ENCODE measurements at regions not wholly inside any gene's neighbourhood (a gene's known extent, or its start where the extent isn't known, plus 50 kb on each side); places are given as distances from the start of the nearest gene placed in this dataset.

GRCh38 chr3:191797271-191797670 lies 336.3 kb downstream of the PYDC2 start:
- DNase-seq (ENCODE audit: low read depth, low spot score) (no peak), ATAC-seq (no peak)
- Histone ChIP-seq H3K4me3 (ENCODE audit: low read depth in 2 of 2, low read length in 2 of 2) (no peak overlapping the region), H3K9me3 (ENCODE audit: control insufficient read depth, insufficient read depth, low read depth, low read length) (0 out of 2 replicates have a peak, but pooled peaks cover 6% of the 10 kb centered on the region), H3K36me3 (ENCODE audit: control insufficient read depth, insufficient read depth, low read length) (no peaks in the 10 kb centered on the region), H3K27me3 (ENCODE audit: control insufficient read depth, insufficient read depth, low read length) (no peaks in the 10 kb centered on the region), H3K4me1 (ENCODE audit: control insufficient read depth, insufficient read depth, low read length) (no peaks in the 10 kb centered on the region), H3K27ac (ENCODE audit: low read length) (no peak overlapping the region)
- POLR2A ChIA-PET, result no interaction called here
- no TSS peak for BruUV-seq (replicated peaks)
- CTCF ChIA-PET, result no interaction called here
- no peak for TF ChIP-seq SIN3A (IDR thresholded peaks at IDR 0.05; ENCODE audit: borderline replicate concordance, insufficient read depth, low read depth, low read length)
- no peak for TF ChIP-seq TCF7L2 (IDR thresholded peaks at IDR 0.05; ENCODE audit: low read depth, low read length)
- TF ChIP-seq, protein P1, sequence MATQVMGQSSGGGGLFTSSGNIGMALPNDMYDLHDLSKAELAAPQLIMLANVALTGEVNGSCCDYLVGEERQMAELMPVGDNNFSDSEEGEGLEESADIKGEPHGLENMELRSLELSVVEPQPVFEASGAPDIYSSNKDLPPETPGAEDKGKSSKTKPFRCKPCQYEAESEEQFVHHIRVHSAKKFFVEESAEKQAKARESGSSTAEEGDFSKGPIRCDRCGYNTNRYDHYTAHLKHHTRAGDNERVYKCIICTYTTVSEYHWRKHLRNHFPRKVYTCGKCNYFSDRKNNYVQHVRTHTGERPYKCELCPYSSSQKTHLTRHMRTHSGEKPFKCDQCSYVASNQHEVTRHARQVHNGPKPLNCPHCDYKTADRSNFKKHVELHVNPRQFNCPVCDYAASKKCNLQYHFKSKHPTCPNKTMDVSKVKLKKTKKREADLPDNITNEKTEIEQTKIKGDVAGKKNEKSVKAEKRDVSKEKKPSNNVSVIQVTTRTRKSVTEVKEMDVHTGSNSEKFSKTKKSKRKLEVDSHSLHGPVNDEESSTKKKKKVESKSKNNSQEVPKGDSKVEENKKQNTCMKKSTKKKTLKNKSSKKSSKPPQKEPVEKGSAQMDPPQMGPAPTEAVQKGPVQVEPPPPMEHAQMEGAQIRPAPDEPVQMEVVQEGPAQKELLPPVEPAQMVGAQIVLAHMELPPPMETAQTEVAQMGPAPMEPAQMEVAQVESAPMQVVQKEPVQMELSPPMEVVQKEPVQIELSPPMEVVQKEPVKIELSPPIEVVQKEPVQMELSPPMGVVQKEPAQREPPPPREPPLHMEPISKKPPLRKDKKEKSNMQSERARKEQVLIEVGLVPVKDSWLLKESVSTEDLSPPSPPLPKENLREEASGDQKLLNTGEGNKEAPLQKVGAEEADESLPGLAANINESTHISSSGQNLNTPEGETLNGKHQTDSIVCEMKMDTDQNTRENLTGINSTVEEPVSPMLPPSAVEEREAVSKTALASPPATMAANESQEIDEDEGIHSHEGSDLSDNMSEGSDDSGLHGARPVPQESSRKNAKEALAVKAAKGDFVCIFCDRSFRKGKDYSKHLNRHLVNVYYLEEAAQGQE (IDR thresholded peaks at IDR 0.05; ENCODE audit: insufficient read depth in 1 of 2, low read depth in 2 of 2, low read length in 1 of 2), result no peak
- no peak for TF ChIP-seq POLR2AphosphoS5 (IDR thresholded peaks at IDR 0.05; ENCODE audit: low read depth, low read length)
- TF ChIP-seq CTCF (IDR thresholded peaks at IDR 0.05), result no peak
- intact Hi-C loops (cut with micrococcal nuclease; ENCODE audit: unreplicated experiment), result no loop called here
- in situ Hi-C loops (cut with HindIII; ENCODE audit: low pct_unique_long_range_greater_than_20kb, low sequenced_read_pairs), result no loop called here

- Histone ChIP-seq H3K27ac (ENCODE audit: low read length) (no peak overlapping the region), H3K36me3 (ENCODE audit: control insufficient read depth, insufficient read depth, low read length) (no peaks in the 10 kb centered on the region), H3K9me3 (ENCODE audit: control insufficient read depth, insufficient read depth, low read depth, low read length) (no peaks in the 10 kb centered on the region), H3K27me3 (ENCODE audit: control insufficient read depth, insufficient read depth, low read length) (no peaks in the 10 kb centered on the region), H3K4me3 (ENCODE audit: low read depth in 2 of 2, low read length in 2 of 2) (no peak overlapping the region), H3K4me1 (ENCODE audit: control insufficient read depth, insufficient read depth, low read length) (no peaks in the 10 kb centered on the region)
- no peak for ATAC-seq
- CTCF ChIA-PET, result no interaction called here
- BruUV-seq (replicated peaks), result no TSS peak
- TF ChIP-seq SIN3A (IDR thresholded peaks at IDR 0.05; ENCODE audit: borderline replicate concordance, insufficient read depth, low read depth, low read length) (no peak), POLR2AphosphoS5 (IDR thresholded peaks at IDR 0.05; ENCODE audit: low read depth, low read length) (no peak), TCF7L2 (IDR thresholded peaks at IDR 0.05; ENCODE audit: low read depth, low read length) (no peak)
- TF ChIP-seq, protein P1 (IDR thresholded peaks at IDR 0.05; ENCODE audit: insufficient read depth in 1 of 2, low read depth in 2 of 2, low read length in 1 of 2), result no peak
- intact Hi-C loops (cut with micrococcal nuclease; ENCODE audit: unreplicated experiment) (no loop called here), in situ Hi-C loops (cut with HindIII; ENCODE audit: low pct_unique_long_range_greater_than_20kb, low sequenced_read_pairs) (no loop called here)
- POLR2A ChIA-PET, result no interaction called here
- no peak for DNase-seq (ENCODE audit: low read depth, low spot score)
Measured at GRCh38 chr3:191802671-191803070, 341.7 kb downstream of the PYDC2 start.

Data from Panc1 (cell line).